ENCODE measurements at regions not wholly inside any gene's neighbourhood (a gene's known extent, or its start where the extent isn't known, plus 50 kb on each side); places are given as distances from the start of the nearest gene placed in this dataset.

GRCh38 chr12:24138041-24138440 is 188.6 kb upstream of the SOX5 start:
- Histone ChIP-seq H3K9me3 (ENCODE audit: insufficient read depth, low read length) (no peaks in the 10 kb centered on the region), H3K9me2 (replicated peaks; ENCODE audit: insufficient read depth, low read length) (no peaks in the 10 kb centered on the region), H2AFZ (ENCODE audit: low read depth, low read length, severe bottlenecking) (no peak overlapping the region), H3K4me2 (ENCODE audit: low read depth, low read length, poor library complexity, severe bottlenecking) (no peak overlapping the region), H3K9ac (ENCODE audit: low read length) (no peak overlapping the region), H3K4me3 (ENCODE audit: insufficient read depth, low read length, poor library complexity, severe bottlenecking) (no peak overlapping the region), H3K36me3 (ENCODE audit: low read length) (no peaks in the 10 kb centered on the region), H3K79me2 (ENCODE audit: insufficient read depth, low read length) (no peaks in the 10 kb centered on the region), H3F3A (ENCODE audit: insufficient read depth) (no peaks in the 10 kb centered on the region), H4K20me1 (ENCODE audit: low read depth, low read length) (no peaks in the 10 kb centered on the region), H3K27ac (ENCODE audit: low read depth, low read length) (no peak overlapping the region), H3K27me3 (ENCODE audit: low read length) (no peaks in the 10 kb centered on the region)
- no peak for TF ChIP-seq EZH2phosphoT487 (conservative IDR thresholded peaks at IDR 0.05; ENCODE audit: low read length)
- TF ChIP-seq CTCF (IDR thresholded peaks at IDR 0.05; ENCODE audit: insufficient read depth, low read length, poor library complexity, severe bottlenecking): no peak

- H3K79me2 ChIP-seq (ENCODE audit: insufficient read depth, low read length): no peaks in the 10 kb centered on the region
- H4K20me1 ChIP-seq (ENCODE audit: low read depth, low read length): no peaks in the 10 kb centered on the region
- no peak overlapping the region for H3K9ac ChIP-seq (ENCODE audit: low read length)
- no peaks in the 10 kb centered on the region for H3K36me3 ChIP-seq (ENCODE audit: low read length)
- no peak overlapping the region for H3K27ac ChIP-seq (ENCODE audit: low read depth, low read length)
- no peaks in the 10 kb centered on the region for H3K9me2 ChIP-seq (replicated peaks; ENCODE audit: insufficient read depth, low read length)
- no peak overlapping the region for H3K4me2 ChIP-seq (ENCODE audit: low read depth, low read length, poor library complexity, severe bottlenecking)
- no peaks in the 10 kb centered on the region for H3F3A ChIP-seq (ENCODE audit: insufficient read depth)
- H3K9me3 ChIP-seq (ENCODE audit: insufficient read depth, low read length): no peaks in the 10 kb centered on the region
- no peak overlapping the region for H3K4me3 ChIP-seq (ENCODE audit: insufficient read depth, low read length, poor library complexity, severe bottlenecking)
- no peaks in the 10 kb centered on the region for H3K27me3 ChIP-seq (ENCODE audit: low read length)
- no peak overlapping the region for H2AFZ ChIP-seq (ENCODE audit: low read depth, low read length, severe bottlenecking)
- TF ChIP-seq EZH2phosphoT487 (conservative IDR thresholded peaks at IDR 0.05; ENCODE audit: low read length) (no peak), CTCF (IDR thresholded peaks at IDR 0.05; ENCODE audit: insufficient read depth, low read length, poor library complexity, severe bottlenecking) (no peak)
Measured at GRCh38 chr12:24135158-24135850, 185.8 kb upstream of the SOX5 start.

- no peak overlapping the region for H2AFZ ChIP-seq (ENCODE audit: low read depth, low read length, severe bottlenecking)
- no peak overlapping the region for H3K4me2 ChIP-seq (ENCODE audit: low read depth, low read length, poor library complexity, severe bottlenecking)
- TF ChIP-seq EZH2phosphoT487 (conservative IDR thresholded peaks at IDR 0.05; ENCODE audit: low read length): no peak
- no peak for TF ChIP-seq CTCF (IDR thresholded peaks at IDR 0.05; ENCODE audit: insufficient read depth, low read length, poor library complexity, severe bottlenecking)
- H3K79me2 ChIP-seq (ENCODE audit: insufficient read depth, low read length): no peaks in the 10 kb centered on the region
- H4K20me1 ChIP-seq (ENCODE audit: low read depth, low read length): no peaks in the 10 kb centered on the region
- no peak overlapping the region for H3K27ac ChIP-seq (ENCODE audit: low read depth, low read length)
- H3K4me3 ChIP-seq (ENCODE audit: insufficient read depth, low read length, poor library complexity, severe bottlenecking): no peak overlapping the region
- no peaks in the 10 kb centered on the region for H3F3A ChIP-seq (ENCODE audit: insufficient read depth)
- H3K36me3 ChIP-seq (ENCODE audit: low read length): no peaks in the 10 kb centered on the region
- H3K27me3 ChIP-seq (ENCODE audit: low read length): no peaks in the 10 kb centered on the region
- no peaks in the 10 kb centered on the region for H3K9me3 ChIP-seq (ENCODE audit: insufficient read depth, low read length)
- H3K9me2 ChIP-seq (replicated peaks; ENCODE audit: insufficient read depth, low read length): no peaks in the 10 kb centered on the region
- no peak overlapping the region for H3K9ac ChIP-seq (ENCODE audit: low read length)
Measured at GRCh38 chr12:24134092-24134491, 184.6 kb upstream of the SOX5 start.
